GM21360 (cell line): ENCODE measurements at regions not wholly inside any gene's neighbourhood (a gene's known extent, or its start where the extent isn't known, plus 50 kb on each side); places are given as distances from the start of the nearest gene placed in this dataset.
"Not testable (repeated sequence)": the region's sequence is repeated elsewhere in the genome, so short reads cannot be mapped to it uniquely, and the experiment has no call there.

Source experiments
- ATAC-seq: cut with Tn5 transposase; IDR thresholded peaks from one replicate; pipeline ENCODE4 v1.9.1; 2021; ENCODE audit warnings: mild to moderate bottlenecking, moderate library complexity; ENCODE audit not compliant: unreplicated experiment

GRCh38 chr5:67605730-67606585 lies 409.4 kb upstream of the CD180 start:
- no peak for ATAC-seq

GRCh38 chr5:67591491-67591890 lies 394.9 kb upstream of the CD180 start:
- ATAC-seq, result no peak

GRCh38 chr5:67588389-67588788 lies 391.8 kb upstream of the CD180 start:
- ATAC-seq, result no peak

GRCh38 chr5:67581203-67581602 lies 384.6 kb upstream of the CD180 start:
- no peak for ATAC-seq

GRCh38 chr5:67578011-67578410 lies 381.4 kb upstream of the CD180 start:
- no peak for ATAC-seq

- no peak for ATAC-seq
Measured at GRCh38 chr5:67577424-67577823, 380.8 kb upstream of the CD180 start.

- ATAC-seq, result no peak
Measured at GRCh38 chr5:67576112-67576511, 379.5 kb upstream of the CD180 start.

GRCh38 chr5:67575087-67575486 lies 378.5 kb upstream of the CD180 start:
- ATAC-seq, result no peak

GRCh38 chr5:67561151-67561932 lies 364.7 kb upstream of the CD180 start:
- ATAC-seq, result no peak

GRCh38 chr5:67552773-67553172 lies 356.2 kb upstream of the CD180 start:
- no peak for ATAC-seq

GRCh38 chr5:67549947-67550346 lies 353.3 kb upstream of the CD180 start:
- no peak for ATAC-seq

- no peak for ATAC-seq
Measured at GRCh38 chr5:67549296-67549618, 352.7 kb upstream of the CD180 start.

GRCh38 chr5:67548520-67549295 lies 352.1 kb upstream of the CD180 start:
- ATAC-seq, result no peak

GRCh38 chr5:67547682-67548081 lies 351.1 kb upstream of the CD180 start:
- ATAC-seq, result no peak

GRCh38 chr5:67544942-67545341 lies 348.3 kb upstream of the CD180 start:
- ATAC-seq, result not testable (repeated sequence)

- no peak for ATAC-seq
Measured at GRCh38 chr5:67543720-67544270, 347.2 kb upstream of the CD180 start.

- no peak for ATAC-seq
Measured at GRCh38 chr5:67542479-67542878, 345.9 kb upstream of the CD180 start.

GRCh38 chr5:67541875-67542274 lies 345.3 kb upstream of the CD180 start:
- ATAC-seq, result no peak

GRCh38 chr5:67538855-67539506 lies 342.4 kb upstream of the CD180 start:
- ATAC-seq, result no peak

- ATAC-seq, result no peak
Measured at GRCh38 chr5:67537439-67538148, 341.0 kb upstream of the CD180 start.
